GM12892 (cell line): ENCODE measurements at regions not wholly inside any gene's neighbourhood (a gene's known extent, or its start where the extent isn't known, plus 50 kb on each side); places are given as distances from the start of the nearest gene placed in this dataset.

Experiments
- DNase-seq: peaks from one replicate; pipeline ENCODE4 v3.0.0; 2011; ENCODE audit not compliant: insufficient read length
- FAIRE-seq: peaks from 2 replicates; lab custom pipeline; 2011; peaks lifted over from hg19 to GRCh38; lab: Jason Lieb, UNC
- POLR2A ChIP-seq: IDR thresholded peaks from 2 replicates; pipeline ENCODE4 v1.6.1; 2011; ENCODE audit warnings: low read depth, low read length, control low read depth
- POLR2AphosphoS5 ChIP-seq: IDR thresholded peaks from 2 replicates; pipeline ENCODE4 v1.6.1; 2011; ENCODE audit warnings: low read depth, low read length, control low read depth
- TAF1 ChIP-seq: IDR thresholded peaks from 2 replicates; pipeline ENCODE4 v1.6.1; 2011; ENCODE audit warnings: low read depth, mild to moderate bottlenecking, control low read depth, low read length, borderline replicate concordance

DNA sequence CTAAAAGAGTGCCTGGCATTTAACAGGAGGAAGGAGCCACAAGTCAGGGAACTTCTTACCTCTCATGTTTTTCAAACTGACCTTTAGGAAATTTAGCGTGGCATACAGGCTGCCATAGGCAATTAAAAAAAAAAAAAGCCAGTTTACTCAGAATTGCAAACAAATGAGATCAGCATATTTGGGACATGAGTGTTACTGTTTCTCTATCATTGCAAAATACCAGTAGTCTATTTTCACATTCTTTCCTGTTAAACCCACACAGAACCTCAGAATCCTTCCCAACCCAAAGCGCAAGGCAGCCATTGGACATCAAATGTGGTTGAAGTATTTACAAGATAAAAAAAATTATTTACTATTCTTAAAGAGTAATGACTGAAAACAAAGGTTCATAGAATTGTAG, 366.4 kb upstream of the DYNLRB2 start:
- DNase-seq, result no peak
- no peak for FAIRE-seq
- TF ChIP-seq POLR2AphosphoS5 (no peak), TAF1 (no peak), POLR2A (no peak)

DNA sequence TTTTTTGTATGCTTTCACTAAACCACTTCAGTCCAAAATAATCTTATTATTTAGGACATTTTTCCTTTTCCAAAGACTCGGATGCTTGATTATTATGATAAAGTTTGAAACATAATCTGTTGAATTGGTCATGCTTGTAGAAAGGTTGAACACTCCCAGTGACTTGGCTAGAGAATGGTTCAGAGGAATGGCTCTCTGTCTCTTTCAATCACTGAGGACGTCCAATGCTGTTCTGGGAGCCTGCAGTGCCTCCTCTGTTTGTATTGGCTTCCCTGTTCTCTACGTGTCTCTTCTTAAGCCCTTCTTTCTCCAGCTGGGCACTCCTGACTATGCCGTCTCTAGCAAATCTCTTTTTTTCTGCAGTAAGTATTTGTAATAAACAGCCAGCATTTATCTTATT, 369.0 kb upstream of the DYNLRB2 start:
- DNase-seq, result no peak
- FAIRE-seq, result no peak
- no peak for TF ChIP-seq TAF1
- TF ChIP-seq POLR2AphosphoS5, result no peak
- TF ChIP-seq POLR2A, result no peak

DNA sequence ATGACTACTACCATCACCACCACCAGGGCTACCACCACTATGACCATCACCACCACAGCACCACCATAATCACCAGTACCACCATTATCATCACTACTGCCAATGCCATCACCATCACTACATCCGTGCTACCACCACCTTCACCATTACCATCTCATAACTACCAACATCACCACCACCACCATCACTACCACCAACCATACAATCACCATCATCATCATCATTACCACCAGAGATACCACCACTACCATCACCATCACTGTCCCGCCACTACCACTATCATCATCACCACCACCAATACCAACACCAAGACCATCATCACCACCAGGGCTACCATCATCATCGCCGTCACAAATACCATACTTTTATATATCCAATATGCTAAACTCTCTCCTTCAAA, 369.6 kb upstream of the DYNLRB2 start:
- DNase-seq (no peak), FAIRE-seq (no peak)
- TF ChIP-seq POLR2AphosphoS5 (no peak), POLR2A (no peak), TAF1 (no peak)

GRCh38 chr16:80167657-80168390, 373.0 kb upstream of the DYNLRB2 start:
- no peak for TF ChIP-seq POLR2A
- no peak for TF ChIP-seq TAF1
- TF ChIP-seq POLR2AphosphoS5, result no peak
- FAIRE-seq (no peak), DNase-seq (no peak)

GRCh38 chr16:80166082-80166481, 374.7 kb upstream of the DYNLRB2 start:
- FAIRE-seq (no peak), DNase-seq (no peak)
- TF ChIP-seq POLR2A (no peak), TAF1 (no peak), POLR2AphosphoS5 (no peak)

DNA sequence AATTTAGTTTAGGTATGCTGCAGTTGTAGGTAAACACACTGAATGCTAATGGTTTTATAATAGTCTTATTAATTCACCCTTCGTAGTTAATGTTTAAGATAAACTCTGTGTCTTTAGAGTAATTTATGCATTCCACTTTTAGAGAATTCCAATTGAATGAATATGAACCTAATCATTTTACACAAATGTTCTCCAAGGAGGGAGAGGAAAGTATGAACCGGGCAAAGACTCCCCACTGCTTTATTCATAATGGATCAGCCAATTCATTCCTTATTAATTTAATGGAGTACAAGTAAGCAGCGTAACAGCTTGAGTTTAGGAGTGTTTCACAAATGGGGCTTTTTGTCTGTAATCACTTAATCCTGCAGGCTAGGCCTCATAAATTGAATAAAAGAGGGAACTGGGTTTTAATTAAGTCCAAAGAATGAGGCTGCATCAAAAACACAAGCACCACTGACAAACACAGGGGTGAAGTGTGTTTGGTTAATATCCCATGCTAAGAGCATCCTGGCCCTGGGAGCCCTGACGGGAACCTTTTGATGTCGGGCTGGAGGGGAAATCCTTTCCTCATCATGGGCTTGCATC, 375.7 kb upstream of the DYNLRB2 start:
- no peak for DNase-seq
- TF ChIP-seq TAF1, result no peak
- no peak for TF ChIP-seq POLR2AphosphoS5
- no peak for TF ChIP-seq POLR2A
- FAIRE-seq, result no peak

GRCh38 chr16:80163339-80163738, 377.5 kb upstream of the DYNLRB2 start:
- FAIRE-seq (no peak), DNase-seq (no peak)
- no peak for TF ChIP-seq POLR2A
- TF ChIP-seq POLR2AphosphoS5, result no peak
- TF ChIP-seq TAF1, result no peak

- TF ChIP-seq TAF1 (no peak), POLR2A (no peak), POLR2AphosphoS5 (no peak)
- no peak for FAIRE-seq
- no peak for DNase-seq
Measured at GRCh38 chr16:80161799-80162739, 378.7 kb upstream of the DYNLRB2 start.

- DNase-seq (no peak), FAIRE-seq (no peak)
- no peak for TF ChIP-seq POLR2A
- no peak for TF ChIP-seq TAF1
- no peak for TF ChIP-seq POLR2AphosphoS5
Measured at GRCh38 chr16:80158766-80159165, 382.0 kb upstream of the DYNLRB2 start.

DNA sequence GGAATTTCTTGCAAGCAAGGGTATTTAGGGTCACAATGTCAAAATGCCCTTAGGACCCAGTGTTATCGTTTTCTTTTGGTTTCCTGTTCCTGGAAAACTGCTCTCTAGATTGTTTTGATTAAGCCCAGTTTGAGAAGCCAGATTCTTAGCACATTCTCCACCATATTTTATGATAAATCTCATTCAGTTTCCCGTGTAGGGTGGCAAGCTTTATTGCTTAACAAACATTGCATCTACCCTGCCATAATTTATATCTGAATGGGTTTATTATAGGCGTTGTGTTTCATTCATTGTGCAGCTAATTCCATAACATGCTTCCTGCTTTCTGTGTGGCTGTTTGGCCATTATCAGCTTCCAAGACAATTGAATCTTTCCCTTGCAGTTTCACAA, 389.1 kb upstream of the DYNLRB2 start:
- no peak for DNase-seq
- FAIRE-seq, result no peak
- no peak for TF ChIP-seq POLR2AphosphoS5
- TF ChIP-seq POLR2A, result no peak
- no peak for TF ChIP-seq TAF1
